ENCODE measurements at regions not wholly inside any gene's neighbourhood (a gene's known extent, or its start where the extent isn't known, plus 50 kb on each side); places are given as distances from the start of the nearest gene placed in this dataset.

DNA sequence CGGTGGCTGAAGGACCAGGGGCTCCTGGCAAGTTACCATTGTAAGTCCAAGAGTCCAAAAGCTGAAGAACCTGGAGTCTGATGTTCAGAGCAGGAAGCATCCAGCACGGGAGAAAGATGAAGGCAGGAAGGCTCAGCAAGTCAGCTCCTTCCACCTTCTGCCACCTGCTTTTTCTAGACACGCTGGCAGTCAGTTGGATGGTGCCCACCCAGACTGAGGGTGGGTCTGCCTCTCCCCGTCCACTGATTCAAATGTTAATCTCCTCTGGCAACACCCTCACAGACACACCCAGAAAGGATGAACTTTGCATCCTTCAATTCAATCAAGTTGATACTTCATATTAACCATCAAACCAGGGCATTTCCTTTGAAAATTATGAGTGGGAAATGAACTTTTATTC, 1272.4 kb upstream of the TMEM132C start (continued):
- TF ChIP-seq CTCF (IDR thresholded peaks at IDR 0.05; ENCODE audit: control extremely low read depth in 1 of 3, insufficient read depth in 1 of 3, low read depth in 1 of 3, low read length in 3 of 3) = no peak
- TF ChIP-seq ZNF274 (IDR thresholded peaks at IDR 0.05; ENCODE audit: borderline replicate concordance, extremely low read depth, low read length) = no peak
- TF ChIP-seq POU5F1 (IDR thresholded peaks at IDR 0.05; ENCODE audit: low read depth, low read length) = no peak
- no peak for TF ChIP-seq PHF8 (conservative IDR thresholded peaks at IDR 0.05; ENCODE audit: low read depth, low read length)
- no peak for TF ChIP-seq TBP (IDR thresholded peaks at IDR 0.05; ENCODE audit: low read depth, low read length)
- TF ChIP-seq POLR2A (IDR thresholded peaks at IDR 0.05; ENCODE audit: control extremely low read depth in 1 of 2, low read depth in 2 of 2, low read length in 2 of 2) = no peak
- TF ChIP-seq GTF2F1 (IDR thresholded peaks at IDR 0.05; ENCODE audit: borderline replicate concordance, low read depth, low read length) = no peak
- TF ChIP-seq POLR2AphosphoS5 (IDR thresholded peaks at IDR 0.05; ENCODE audit: low read depth, low read length) = no peak
